ENCODE measurements at regions not wholly inside any gene's neighbourhood (a gene's known extent, or its start where the extent isn't known, plus 50 kb on each side); places are given as distances from the start of the nearest gene placed in this dataset.
"Not testable (repeated sequence)": the region's sequence is repeated elsewhere in the genome, so short reads cannot be mapped to it uniquely, and the experiment has no call there.

DNA sequence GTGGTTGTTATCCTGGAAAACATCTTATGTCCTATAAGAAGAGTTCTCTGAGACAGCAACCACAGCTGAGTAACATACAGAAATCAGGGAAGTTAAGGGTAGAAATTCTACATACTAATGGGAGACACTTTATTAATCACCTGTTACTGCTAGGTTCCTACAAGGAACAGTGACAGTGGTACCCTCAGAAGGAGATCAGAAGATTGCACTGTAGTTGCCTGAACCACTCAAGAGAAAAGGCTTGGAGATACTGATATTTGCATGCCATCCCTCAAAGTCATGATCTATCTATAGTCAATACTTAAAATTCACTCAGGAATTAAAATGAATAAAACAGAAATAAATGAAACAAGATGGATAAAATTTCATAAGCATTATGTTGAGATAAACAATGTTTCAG, 136.0 kb downstream of the LMLN start:
- no peak for DNase-seq

DNA sequence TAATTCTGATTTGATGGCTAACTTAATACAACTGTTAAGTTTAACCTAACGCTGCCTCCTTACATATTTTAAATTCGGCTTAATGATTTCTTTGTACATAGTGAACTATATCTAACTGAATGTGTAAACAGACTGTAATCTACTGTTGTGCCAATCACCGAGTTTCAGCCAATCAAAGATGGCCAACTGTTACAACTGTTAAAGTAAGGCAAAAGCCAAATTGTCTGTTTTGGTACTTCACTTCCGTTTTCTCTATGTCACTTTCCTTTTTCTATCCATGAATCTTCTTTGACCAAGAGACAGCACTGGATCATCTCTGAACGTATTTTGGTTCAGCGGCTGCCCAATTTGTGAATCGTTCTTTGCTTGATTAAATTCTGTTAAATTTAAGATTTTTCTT, 137.0 kb downstream of the LMLN start:
- DNase-seq: no peak

DNA sequence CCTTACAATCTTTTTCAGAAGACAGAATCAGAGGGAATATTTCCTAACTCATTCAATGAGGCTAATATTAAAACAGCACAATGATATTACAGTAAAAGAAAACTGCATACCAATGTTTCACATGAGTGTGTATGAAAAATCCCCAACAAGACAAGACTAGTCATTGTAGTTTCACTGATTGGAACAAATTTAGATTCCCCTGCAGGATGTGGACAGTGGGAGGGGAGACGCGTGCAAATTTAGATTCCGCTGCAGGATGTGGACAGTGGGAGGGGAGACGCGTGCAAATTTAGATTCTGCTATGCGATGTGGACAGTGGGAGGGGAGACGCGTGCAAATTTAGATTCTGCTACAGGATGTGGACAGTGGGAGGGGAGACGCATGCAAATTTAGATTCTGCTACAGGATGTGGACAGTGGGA, 138.7 kb downstream of the LMLN start:
- DNase-seq: not testable (repeated sequence)

DNA sequence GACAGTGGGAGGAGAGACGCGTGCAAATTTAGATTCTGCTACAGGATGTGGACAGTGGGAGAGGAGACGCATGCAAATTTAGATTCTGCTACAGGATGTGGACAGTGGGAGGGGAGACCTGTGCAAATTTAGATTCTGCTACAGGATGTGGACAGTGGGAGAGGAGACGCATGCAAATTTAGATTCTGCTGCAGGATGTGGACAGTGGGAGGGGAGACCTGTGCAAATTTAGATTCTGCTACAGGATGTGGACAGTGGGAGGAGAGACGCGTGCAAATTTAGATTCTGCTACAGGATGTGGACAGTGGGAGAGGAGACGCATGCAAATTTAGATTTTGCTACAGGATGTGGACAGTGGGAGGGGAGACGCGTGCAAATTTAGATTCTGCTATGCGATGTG, 143.1 kb downstream of the LMLN start:
- not testable (repeated sequence) for DNase-seq

DNA sequence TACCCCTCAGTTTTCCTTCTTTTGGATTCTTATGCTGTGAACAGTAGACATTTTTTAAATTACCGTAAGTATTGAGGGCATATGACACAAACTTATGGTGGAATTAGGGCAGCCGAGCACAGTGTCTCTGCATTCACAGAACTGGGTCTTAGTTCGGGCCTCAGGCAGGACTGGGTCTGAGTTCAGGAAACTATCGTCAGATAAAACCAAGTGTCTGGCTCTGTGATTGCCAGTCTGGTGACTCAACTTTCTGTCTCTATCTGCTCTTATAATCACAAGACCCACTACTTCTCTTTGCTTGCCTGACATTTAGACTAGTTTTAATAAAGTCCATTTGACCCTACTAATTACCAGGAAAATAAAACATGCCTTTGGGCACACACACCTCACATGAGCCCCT, 146.2 kb downstream of the LMLN start:
- DNase-seq: no peak

DNA sequence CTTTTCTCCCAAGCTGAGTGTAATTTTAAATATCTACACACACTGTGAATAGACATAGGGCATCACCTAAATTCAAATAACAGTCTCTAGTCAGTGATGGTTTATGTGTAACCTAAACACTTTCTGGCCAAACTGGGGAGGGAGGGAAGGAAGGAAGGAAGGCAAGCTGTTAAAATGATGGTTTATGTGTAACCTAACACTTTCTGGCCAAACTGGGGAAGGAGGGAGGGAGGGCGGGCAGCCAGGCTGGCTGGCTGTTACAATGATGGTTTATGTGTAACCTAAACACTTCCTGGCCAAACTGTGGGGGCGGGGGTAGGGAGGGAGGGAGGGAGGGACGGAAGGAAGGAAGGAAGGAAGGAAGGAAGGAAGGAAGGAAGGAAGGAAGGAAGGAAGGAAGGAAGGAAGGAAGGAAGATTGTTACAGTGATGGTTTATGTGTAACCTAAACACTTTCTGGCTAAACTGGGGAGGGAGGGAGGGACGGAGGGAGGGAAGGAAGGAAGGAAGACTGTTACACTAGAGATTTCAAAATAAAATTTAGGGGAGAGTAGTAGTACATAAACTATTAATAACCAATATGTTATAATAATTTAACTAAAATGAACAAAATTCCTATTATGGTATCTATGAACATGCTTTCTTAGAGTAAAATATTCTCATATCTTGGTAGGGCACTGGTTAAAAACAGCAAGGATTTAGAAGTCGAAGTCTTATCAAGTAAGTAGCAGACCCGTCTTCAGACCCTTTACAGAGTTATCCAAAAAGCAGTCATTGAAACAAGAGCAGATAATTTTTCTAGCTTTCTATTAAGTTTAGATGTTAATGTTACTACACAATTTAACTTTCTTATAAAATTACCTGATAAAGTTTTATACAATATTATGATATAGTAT, 148.1 kb downstream of the LMLN start:
- DNase-seq: no peak

DNA sequence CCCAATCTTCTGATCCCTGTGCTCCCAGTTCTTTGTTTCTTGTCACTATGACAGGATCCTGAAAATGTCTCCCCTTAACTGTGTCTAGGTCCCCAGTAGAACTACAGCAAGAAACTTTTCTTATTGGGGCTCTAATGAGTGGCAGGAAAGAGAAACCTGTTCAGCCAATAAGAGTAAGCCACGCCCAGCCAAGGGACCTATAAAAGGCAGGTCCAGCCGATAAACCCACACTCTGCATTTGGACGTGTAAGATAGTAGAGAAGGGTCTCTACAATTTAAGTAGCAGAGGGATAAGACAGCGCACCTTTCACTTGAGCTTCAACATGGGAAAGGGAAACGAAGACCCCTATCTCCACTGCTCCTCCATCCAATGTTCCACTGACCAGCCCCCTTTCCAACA, 149.9 kb downstream of the LMLN start:
- no peak for DNase-seq

DNA sequence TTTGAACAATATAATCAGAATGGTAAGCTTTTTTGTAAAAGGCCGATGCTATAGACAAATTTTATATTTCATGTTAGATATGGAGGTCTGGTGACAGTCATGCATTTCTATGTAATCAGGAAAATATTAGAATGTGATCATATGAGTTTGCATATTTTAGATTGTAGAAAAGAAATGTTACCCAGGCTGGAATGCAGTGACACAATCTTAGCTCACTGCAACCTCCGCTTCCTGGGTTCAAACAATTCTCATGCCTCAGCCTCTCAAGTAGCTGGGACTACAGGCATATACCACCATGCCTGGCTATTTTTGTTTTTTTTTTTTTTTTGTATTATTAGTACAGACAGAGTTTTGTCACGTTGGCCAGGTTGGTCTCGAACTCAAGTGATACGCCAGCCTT, 152.0 kb downstream of the LMLN start:
- no peak for DNase-seq

DNA sequence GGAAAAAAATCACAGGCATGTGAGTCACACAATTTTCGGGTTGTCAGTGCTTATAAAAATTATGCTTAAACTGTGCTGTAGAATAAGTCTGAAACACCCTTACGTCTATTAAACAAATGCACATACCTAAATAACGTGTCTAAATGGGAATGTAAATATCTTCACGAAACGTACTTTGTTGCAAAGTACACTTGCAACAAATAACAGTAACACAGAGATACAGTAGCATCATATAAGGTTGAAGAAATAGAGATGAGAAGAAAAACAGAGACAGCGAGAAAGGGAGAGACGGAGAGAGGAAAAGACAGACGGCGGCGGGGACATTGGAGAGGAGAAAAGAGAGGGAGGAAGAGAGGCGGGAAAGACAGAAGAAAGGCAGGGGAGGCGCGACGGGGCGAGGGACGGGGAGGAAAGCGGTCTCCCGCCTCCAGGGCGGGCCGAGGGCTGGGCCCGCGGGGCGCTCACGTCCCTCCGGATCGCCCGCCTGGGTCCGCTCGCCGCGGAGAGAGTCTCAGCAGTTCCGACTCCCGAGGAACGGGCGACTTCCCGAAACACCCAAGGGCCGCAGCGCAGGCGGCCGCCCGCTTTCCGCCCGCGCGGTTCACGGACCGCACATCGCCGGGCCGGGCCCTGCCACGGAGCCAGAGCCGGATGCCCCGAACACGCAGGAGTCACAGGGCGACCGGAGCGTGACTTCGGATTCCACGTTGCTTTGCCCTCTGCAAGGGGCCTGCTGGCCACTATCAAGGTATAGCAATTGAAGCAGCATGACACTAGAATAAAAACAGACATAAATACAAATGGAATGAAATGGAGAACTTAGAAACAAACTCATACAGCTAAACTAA, 153.4 kb downstream of the LMLN start:
- DNase-seq: no peak

DNA sequence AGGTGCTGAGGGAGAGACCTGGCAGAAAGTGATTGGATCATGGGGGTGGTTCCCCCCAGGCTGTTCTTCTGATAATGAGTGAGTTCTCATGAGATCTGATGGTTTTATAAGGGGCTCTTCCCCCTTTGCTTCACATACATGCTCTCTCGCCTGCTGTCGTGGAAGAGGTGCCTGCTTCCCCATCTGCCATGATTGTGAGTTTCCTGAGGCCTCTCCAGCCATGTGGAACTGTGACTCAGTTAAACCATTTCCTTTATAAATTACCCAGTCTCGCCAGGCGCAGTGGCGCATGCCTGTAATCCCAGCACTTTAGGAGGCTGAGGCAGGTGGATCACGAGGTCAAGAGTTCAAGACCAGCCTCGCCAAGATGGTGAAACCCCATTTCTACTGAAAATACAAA, 154.5 kb downstream of the LMLN start:
- DNase-seq: not testable (repeated sequence)

DNA sequence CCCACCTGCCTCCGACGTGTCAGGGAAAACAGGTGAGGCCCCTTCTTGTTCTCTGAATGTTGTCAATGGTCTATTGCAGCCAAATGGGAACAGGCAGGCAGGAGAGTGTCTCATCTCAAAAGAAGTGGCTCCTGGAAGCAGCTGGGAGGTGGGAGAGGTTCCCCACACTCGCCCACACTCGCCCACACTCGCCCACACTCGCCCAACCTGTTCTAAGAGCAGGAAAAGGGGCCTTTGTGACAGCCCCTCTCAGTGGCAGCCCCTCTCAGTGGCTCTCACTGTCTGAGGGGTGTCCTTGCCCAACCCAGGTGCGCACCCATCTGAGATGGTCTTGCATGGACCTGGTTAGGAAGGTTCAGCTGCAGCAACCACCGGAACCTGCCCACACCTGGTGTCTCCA, 162.2 kb downstream of the LMLN start:
- DNase-seq: not testable (repeated sequence)

DNA sequence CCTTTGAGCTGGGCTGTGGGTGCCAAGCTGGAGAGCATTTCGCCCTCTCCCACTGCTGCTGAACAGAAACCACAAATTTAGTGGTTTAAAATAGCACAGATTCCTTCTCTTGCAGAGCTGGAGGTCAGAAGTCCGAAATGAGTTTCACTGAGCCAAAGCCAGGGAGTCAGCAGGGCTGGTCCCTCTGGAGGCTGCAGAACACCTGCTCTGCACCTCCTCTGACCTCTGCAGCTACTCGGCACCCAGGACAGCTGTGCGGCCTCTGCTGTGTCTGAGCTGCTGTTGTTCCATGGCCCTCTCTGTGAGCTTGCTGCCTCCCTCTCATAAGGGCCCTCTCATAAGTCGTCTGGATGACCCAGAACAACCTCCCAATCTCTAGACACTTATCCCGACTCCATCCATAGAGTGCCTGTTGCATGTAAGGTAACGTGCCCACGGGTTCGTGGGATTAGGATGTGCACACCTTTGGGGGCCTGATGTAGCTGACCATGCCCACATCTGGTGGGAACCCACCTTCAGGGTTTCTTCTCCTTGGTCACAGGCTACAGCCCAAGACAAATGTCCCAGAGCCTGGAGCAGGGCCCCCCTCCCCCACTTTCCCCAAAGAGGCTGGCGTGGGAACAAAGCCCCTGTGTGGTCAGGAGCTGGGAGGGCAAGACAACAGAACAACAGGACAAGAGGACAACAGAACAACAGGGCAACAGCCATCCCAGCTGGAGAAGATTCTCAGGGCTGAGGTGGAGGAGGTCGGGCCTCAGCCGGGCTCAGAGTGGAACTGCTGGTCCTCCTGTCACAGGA, 177.2 kb downstream of the LMLN start:
- DNase-seq: not testable (repeated sequence)

DNA sequence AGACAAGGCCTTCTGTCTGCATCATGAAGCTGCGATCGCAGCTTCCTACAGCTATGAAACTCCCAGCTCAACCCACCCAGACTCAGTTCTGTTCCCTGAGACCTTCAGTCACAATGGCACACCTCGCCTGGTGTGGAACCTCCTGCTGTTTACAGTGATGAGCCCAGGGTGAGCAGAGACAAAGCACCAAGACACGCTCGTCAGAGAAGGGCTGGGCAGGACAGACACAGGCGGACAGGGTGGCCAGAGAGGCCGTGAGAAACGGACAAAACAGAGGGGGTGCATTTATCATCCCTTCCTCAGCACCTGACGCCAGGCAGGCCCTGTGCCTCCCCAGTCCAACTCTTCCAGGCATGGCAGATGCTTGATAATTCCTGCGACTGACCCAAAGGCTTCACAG, 178.2 kb downstream of the LMLN start:
- DNase-seq: not testable (repeated sequence)

DNA sequence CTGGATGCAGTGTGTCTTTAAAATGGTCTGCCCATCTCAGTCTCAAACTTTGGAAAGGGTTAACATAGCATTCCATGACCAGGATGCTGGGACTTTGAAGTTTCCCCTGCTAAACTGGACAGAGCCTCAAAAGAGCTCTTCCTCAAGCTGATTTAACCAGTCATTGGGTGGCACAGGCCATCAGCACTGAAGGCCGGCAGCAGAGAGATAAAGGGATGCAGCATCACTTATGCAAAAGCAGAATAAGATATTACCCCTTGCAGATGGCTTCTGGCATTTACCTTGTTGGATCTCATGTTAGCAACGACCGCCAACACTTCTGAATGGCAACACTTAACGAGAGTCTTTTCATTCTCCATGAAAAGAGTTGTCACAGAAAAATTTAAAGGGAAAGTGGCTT, 179.0 kb downstream of the LMLN start:
- DNase-seq: not testable (repeated sequence)

DNA sequence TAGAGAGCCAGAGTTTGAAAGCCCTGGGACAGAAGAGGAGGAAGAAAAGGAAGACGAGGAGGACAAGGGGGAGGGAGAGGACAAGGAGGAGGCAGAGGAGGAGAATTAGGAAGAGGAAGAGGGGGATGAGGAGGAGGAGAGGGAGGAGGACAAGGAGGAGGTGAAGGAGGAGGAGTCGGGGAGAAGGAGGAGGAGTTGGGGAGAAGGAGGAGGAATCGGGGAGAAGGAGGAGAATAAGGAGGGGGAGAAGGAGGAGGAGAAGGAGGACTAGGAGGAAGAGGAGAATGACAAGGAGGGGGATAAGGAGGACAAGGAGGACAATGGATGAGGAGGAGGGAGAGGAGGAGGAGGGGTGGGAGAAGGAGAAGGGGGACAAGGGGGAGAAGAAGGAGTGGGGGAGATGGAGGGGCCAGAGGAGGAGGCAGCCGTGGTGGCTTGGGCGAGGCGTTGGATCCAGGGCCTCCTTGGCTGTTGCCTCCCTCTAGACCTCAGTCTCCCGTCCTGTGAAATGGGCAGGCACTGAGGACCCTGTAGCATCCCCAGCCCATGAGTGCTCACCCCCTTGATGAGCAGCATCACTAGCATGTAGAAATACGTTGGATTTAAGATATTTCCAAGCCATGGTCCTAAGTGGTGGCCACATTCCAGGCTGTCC, 179.6 kb downstream of the LMLN start:
- not testable (repeated sequence) for DNase-seq

DNA sequence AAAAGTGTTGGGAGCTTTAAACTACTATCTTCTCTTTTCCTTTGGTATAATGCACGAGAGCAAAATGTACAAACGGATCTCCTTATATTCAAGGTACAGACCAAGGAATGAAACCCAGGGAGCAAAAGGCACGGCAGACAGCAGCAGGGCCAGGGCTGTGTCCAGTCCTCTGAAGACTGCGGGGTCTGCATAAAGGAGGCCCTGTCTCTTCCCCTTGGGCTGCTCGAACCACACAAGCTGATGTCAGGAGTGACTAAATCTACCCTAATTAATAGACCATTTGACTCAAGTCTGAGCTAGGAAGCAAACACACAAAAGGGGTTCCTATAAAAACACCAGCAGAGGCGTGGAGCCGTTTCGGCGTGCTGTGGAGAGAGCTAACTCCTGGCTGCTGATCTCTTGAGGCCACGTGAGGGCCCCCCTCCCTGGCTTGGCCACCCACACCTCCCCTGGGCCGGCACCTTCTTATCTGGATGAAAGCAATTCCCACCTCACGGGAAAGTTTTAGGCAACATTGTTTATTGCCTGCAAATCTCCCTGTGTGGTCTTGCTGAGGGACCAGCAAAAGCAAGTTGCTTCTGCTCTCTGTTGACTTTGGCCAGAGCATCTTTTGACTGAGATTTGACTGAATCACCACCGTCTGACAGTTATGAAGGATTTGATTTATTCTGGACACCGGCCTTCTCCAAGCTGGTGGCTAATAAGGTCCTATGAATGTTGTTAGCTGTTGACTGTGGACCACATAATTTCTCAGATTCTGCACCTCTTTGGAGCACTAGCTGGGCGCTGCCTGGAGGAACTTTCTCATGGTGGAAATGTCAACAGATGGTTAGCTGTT, 183.5 kb downstream of the LMLN start:
- not testable (repeated sequence) for DNase-seq

DNA sequence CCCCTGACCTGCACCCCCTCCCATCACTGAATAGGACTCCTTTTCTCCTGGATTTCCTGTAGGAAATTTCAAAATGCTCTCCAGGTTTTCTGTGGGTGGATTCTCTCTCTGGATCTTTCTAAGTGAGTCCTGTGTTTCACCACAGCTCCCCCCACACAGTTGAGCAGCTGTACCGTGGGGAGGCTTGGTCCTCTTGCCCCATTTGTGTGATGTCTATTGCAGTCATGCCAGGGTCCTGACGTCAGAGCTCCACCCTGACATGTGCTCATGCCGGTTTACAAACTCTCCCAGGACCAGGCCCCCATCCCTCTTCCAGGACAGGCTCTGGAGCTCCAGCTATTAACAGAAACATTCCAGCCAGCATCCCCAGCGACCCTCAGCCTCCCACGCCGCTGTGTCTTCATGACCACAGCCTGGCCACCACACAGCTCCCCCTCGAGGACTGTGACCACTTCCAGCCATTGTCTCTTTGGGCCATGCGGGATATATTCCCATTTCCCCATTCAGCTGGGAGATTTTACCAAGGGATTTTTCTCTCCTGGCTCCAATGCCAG, 185.3 kb downstream of the LMLN start:
- not testable (repeated sequence) for DNase-seq

DNA sequence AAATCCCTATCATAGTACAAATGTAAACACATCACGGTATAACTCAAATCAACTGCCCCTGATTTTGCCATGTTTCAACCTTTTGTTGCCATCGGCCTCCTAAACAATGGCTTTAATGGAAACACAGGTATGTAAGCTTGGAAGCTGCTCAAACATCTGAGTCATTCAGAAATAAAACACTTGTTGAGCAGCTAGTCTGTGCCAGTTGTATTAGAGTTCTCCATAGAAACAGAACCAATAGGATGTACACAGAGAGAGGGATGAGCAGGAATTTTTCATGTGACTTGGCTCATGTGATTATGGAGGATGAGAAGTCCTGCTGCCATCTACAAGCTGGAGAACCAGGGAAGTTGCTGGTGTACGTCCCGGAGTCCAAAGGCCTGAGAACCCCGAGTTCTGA, 186.1 kb downstream of the LMLN start:
- DNase-seq: not testable (repeated sequence)

DNA sequence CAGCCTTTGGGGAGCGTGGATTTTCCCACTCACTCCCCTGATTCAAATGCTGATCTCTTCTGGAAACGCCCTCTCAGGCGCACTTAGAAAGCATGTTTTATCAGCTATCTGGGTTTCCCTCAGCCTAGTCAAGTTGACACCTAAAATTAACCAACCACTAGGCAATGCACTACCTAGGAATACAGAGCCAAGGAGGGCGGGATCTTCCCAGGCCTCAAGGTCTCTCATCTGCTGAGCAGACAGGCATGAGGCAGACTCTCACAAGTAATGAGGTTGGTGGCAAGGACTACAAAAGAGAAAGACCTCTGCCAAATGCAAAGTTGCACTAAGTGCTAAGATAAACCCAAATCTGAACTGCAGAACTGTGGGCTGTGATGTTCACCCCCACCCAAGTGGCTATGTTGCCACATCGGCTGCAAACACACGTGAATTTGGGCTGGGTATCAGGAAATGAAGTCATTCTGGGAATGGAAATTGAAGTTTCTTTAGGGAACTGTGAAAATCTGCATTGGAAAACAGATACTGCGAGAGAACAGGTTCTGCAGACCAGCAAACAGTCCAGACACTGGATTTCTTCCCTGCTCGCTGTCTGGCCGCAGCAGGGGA, 186.6 kb downstream of the LMLN start:
- DNase-seq: not testable (repeated sequence)

DNA sequence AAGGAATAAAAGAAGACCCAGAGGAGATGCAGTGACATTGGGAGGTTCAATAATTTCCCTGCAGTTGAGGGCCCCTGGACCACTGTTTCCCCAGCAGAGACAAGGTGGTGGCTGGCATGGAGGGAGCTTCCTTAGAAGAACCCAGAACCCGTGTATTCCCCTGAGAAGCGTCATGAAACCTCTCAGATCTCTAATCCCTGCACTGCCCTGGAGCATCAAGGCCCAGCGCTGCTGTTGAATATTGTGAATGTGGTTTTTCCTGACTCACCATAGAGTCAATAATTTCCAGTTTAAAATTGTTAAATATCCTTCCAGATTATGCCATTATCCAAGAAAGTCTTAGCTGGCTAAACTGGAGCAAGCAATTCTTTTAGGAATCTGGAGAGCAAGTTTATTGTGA, 187.2 kb downstream of the LMLN start:
- DNase-seq: not testable (repeated sequence)

DNA sequence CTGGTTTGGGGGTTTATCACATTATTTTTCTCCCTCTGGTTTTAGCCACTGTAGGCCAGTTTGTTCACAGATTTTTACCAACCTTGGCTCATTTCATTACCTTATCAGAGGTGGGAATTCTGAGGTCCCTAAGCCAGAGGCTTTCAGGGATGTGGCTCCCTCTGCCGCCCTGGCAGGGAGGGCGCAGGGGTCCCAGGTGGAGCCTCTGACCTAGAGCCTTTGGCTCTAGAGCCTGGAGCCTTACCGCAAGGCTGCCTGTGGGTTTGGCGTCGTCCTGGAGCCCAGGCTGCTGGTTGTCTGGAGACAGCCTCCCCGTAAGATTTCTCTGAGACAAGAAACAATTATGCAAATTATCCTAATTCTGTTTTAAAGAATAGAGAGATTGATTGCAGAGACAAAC, 188.0 kb downstream of the LMLN start:
- not testable (repeated sequence) for DNase-seq
